ENCODE measurements at regions not wholly inside any gene's neighbourhood (a gene's known extent, or its start where the extent isn't known, plus 50 kb on each side); places are given as distances from the start of the nearest gene placed in this dataset.
"Not testable (repeated sequence)": the region's sequence is repeated elsewhere in the genome, so short reads cannot be mapped to it uniquely, and the experiment has no call there.

DNA sequence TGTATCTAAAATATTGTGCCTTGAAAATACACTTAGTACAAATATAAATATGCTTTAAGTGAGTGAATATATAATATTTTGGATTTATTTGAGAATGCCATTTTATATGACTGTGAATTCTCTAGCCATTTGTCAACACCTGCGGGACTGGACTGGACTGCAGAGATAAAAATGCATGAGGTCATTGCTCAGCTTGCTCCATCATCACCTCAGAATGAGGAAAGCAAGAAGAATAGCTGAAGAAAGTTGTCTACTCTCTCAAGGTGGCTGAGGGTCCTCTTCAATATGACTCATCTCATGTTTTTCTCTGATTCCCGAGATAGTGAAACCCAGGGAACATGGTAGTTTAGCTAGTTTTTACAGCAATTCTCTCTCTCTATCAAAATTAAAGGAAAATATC, 732.5 kb upstream of the AGA start:
- DNase-seq, result no peak

DNA sequence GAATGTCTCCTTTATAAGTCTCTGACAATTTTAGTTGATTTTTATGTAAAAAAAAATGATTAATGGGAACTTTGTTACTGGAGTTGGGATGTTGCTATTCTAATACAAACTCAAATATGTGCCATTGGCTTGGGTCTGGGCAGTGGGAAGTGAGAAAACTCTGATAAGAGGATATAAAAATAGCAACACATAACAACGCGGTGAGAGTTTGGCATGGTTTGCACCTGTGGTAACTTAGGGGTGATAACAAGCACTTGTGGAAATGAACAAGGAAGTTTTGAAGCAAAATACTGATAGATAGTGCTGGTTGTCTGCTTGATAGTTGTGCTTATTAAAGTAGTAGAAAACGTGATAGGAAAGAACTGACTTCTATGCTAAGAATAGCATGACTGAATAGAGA, 743.3 kb upstream of the AGA start:
- no peak for DNase-seq

GRCh38 chr4:178192611-178193010, 750.4 kb upstream of the AGA start:
- no peak for DNase-seq

GRCh38 chr4:178196751-178197374, 754.6 kb upstream of the AGA start:
- peak; percentile 3 for DNase-seq

DNA sequence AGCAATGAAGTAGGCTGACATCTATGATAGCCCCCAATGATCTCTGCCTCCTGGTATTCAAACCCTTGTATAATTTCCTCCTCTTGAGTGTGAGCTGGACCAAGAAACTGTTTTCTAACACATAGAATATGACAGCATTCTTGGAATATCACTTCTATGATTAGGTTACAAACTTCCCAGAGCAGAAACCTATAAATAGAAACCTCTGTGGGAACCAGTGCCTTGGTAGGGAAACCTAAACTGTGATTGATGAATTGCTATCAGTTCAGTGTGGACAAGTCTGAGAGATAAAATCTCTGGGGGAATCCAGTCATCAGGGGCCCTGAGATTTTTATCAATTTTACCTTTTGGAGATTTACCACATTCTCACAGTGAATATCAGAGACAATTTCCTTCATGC, 756.5 kb upstream of the AGA start:
- DNase-seq, result peak; percentile 91

- no peak for DNase-seq
Measured at GRCh38 chr4:178202422-178202821, 760.2 kb upstream of the AGA start.

DNA sequence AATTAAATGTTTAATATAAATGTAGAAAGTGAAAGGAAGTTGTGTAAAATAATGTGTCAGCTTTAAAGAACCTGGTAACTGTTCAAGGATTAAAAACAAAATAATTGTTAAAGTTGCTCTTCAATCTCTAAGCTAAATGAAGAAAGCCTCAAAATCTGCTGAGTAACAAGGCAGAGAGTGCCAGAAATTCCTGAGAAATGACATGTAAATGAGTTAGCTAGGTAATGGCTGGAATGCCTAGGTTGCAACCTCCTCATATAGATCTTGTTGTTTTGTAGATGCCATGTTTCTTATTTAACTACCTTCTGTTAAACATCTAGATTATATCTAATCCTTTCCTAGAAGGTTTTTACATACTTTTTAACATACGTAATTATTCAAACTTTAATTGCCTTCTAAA, 763.6 kb upstream of the AGA start:
- DNase-seq, result peak; percentile 55

DNA sequence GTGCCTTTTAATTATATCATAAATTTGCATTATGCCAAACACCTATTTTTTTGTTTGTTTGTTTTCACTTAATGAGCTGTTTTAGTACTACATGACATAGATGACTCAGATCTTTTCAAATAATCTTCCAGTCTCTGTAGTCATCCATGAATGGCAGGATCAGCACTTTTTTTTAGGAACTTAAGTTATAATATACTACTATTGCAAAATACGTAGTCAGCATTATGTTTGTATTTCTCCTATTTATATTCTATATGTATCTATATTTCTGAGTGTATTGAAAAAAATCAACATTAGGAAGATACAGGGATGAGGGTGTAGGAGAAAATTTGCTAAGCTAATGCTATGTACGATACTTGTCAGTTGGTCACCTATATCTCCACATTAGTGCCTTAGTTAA, 773.1 kb upstream of the AGA start:
- DNase-seq, result no peak

DNA sequence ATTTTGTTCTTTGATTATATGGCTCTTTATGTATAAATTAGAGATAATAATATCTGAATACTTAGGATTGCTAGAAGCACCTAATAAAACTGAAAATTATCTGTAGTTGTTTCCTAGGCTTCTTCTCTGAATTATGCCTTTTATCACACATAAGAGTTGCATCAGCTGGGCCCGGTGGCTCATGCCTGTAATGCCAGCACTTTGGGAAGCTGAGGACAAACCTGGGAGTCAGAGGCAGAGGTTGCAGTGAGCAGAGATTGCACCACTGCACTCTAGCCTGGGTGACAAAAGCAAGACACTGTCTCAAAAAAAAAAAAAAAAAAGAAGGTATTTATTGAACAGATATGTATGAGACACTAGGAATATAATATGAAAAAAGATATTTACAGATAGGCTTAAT, 773.5 kb upstream of the AGA start:
- DNase-seq, result no peak

- DNase-seq, result not testable (repeated sequence)
Measured at GRCh38 chr4:178226421-178226820, 784.2 kb upstream of the AGA start.

DNA sequence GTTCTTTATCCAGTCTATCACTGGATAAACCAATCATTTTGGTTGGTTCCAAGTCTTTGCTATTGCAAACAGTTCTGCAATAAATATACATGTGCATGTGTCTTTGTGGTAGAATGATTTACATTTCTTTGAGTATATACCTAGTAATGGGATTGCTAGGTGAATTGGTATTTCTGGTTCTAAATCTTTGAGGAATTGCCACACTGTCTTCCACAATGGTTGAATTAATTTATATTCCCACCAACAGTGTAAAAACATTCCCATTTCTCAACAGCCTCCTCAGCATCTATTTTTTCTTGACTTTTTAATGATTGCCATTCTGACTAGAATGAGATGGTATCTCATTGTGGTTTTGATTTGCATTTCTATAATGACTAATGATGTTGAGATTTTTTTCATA, 791.7 kb upstream of the AGA start:
- peak; percentile 32 for DNase-seq

DNA sequence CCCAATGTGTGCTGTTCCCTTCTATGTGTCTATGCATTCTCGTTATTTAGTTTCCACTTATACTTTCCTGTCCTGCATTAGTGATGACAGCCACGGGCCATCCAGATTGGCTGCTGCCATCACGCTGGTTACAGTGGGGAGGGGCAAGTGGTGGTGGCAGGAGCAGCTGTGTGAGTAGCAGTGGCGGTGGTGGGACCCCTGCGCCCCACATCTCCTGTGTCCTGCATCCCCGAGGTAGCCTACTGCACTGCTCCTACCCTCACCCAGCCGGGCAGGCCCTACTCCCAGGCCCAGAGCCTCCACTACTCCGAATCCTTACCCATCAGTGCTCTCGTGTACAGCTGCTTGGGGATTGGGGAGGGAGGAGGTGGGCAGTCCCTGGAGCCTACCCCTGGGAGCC, 798.7 kb upstream of the AGA start:
- no peak for DNase-seq

GRCh38 chr4:178241601-178242118, 799.4 kb upstream of the AGA start:
- no peak for DNase-seq

DNA sequence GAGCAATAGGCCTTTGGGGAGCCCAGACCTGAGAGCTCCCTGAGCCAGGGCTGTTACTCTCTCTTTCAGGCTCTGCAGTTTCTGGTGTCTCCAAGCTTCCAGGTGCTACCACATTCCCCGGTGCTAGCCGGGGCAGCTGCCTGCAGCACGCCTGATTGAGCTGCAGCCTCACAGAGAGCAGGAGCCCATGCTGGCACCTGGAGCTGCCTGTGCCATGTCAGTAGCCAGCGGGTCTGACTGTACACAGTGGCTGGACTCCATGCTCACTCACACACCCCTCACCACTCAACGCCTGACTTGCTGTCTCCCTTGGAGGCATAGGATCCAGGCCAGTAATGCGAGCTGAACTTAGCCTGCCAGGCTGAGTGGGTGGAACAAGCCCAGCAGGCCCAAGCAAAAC, 800.4 kb upstream of the AGA start:
- DNase-seq, result no peak

DNA sequence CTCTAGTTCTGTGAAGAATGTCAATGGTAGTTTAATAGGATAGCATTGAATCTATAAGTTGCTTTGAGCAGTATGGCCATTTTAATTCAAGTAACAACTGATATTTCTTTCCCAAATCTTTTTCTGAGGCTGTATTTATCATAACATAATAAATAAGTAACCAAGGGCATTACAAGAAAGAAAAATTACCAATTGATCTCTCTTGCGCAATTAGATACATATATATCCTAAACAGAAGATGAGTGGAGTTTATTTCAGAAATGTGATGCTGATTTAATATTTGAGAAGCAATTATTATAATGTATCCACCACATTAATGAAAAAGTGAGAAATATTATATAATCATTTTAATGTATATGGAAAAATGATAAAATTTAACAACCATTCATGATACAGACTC, 802.5 kb upstream of the AGA start:
- no peak for DNase-seq

DNA sequence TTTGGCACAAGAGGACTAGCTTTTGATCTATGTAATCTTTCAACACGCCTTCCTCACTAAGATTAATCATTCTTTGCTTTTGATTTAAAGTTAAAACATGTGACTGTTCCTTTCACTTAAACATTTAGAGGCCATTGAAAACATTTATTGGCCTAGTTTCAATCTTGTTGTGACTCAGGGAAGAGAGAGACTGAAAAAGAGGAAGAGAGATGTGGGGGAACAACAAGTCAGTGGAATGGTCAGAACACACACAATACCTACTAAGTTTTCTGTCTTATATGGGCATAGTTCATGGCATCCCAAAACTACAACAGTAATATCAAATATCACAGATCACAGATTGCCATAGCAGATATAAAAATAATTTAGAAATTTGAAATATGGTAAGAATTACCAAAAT, 812.9 kb upstream of the AGA start:
- peak; percentile 2 for DNase-seq

- DNase-seq, result no peak
Measured at GRCh38 chr4:178258603-178259002, 816.4 kb upstream of the AGA start.

DNA sequence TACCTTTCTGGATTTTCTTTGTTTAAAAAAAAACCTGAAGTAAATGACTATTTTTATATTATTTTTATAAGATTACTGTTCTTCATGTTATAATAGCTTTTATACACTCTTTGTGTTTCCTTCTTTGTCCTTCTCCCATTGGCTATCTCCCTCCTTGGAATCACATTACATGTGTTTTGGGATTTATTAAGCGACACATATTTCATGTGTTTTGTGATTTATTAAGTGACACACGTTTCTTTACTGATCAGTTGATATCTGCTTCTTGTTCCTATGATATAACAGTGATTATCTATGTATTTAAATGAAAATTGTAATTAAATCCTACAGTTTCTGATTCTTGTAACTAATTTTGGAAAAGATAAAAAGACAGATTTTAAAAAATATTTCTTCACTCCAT, 817.3 kb upstream of the AGA start:
- DNase-seq, result no peak

GRCh38 chr4:178264001-178264400, 821.8 kb upstream of the AGA start:
- no peak for DNase-seq

DNA sequence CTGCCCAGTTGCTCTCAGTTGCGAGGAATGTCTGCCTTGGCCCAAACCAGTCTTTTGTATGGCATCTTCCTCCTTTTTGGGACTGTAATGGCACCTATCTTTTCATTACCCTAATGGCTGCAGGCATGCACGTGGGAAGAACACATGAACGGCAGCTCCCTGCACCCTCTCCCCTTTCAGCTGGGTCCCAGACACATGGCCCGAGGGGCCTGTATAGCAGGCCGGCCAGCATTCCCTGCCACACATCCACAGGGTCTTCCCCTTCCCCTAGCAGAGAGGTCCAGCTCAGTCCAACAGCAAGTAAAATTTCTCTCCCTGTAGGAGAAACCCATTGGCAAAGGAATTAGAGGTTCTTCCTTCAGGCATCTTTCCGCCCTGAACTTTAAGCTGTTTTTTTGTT, 829.1 kb upstream of the AGA start:
- no peak for DNase-seq

- DNase-seq, result no peak
Measured at GRCh38 chr4:178273168-178273567, 830.9 kb upstream of the AGA start.

DNA sequence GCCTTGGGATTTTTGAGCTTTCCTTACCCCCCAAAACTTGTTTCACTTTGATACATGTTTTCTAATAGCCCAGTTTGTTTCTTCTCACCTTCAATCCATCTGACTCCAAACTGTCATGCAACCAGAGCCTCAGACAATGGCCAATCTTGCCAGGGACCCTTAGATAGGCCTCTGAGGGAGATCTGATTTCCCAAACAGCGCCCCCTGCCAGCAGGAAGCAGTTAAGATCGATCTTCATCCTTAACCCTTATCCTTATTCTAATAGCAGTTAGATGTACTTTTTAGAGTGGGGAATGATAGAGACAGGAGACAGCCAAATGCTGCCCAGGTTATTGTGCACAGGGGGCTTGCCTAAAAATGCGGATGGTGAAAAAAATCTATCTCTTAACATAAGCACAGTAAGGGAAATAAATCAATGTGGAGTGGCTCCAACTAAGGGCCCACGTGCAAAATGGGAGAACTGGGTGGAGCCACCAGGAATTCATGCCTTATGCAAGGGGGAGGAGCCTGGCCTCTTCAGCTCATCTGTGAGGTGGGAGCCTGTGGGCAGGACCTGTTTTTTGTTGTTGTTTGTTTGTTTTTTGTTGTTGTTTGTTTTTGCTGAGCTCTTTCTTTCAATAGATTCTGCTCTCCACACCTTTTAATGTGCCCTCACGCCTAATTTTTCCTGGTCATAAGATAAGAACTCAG, 833.6 kb upstream of the AGA start:
- no peak for DNase-seq

DNA sequence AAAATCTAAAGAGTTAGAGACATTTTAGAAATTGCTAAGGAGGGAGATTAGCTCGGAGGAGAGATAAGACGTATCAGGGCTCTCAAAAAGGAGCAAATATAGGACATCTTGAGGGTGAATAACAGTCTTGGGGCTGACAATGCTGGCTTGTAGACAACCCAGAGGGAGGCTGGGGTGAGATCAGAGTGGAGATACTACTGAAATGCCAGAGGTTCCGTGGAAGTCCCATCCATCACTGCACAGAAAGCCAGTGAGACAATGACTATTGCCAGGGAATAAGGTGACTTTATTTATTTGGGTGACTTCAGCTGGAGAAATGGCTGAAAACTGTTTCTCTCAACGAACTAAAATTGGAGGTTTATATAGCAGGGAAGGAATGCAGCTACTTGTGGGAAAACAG, 838.1 kb upstream of the AGA start:
- no peak for DNase-seq

- DNase-seq, result no peak
Measured at GRCh38 chr4:178288462-178288861, 846.2 kb upstream of the AGA start.

GRCh38 chr4:178293601-178294000, 851.4 kb upstream of the AGA start:
- DNase-seq, result no peak
